Tibial artery (tissue), 4 donors: ENCODE measurements at regions not wholly inside any gene's neighbourhood (a gene's known extent, or its start where the extent isn't known, plus 50 kb on each side); places are given as distances from the start of the nearest gene placed in this dataset.

ENCODE experiments used
- DNase-seq, 2 donors: peaks; one replicate each; pipeline ENCODE4 v3.0.0-alpha.2; 2019
- H3K27ac ChIP-seq, 2 donors: fragments of 200-600 bp; sonication (generic) in 1 of 2; 1 replicate in 1 of 2; 2 replicates in 1 of 2; pipeline ENCODE4 v1.5.1; 2018 to 2019; ENCODE audit warnings: mild to moderate bottlenecking in 1 of 2
- H3K27me3 ChIP-seq, 2 donors: fragments of 200-600 bp; sonication (generic) in 1 of 2; one replicate each; pipeline versions ENCODE4 v1.5.1 to v1.6.0; 2016 to 2019
- H3K36me3 ChIP-seq, 3 donors: fragments of 200-600 bp; sonication (generic) in 2 of 3; one replicate each; pipeline ENCODE4 v1.5.1; 2016 to 2019; ENCODE audit warnings: mild to moderate bottlenecking in 2 of 3
- H3K4me1 ChIP-seq, 4 donors: fragments of 200-600 bp; sonication (generic) in 2 of 4; 1 replicate in 3 of 4; 2 replicates in 1 of 4; pipeline ENCODE4 v1.5.1; 2016 to 2019
- H3K4me3 ChIP-seq, 2 donors: fragments of 200-600 bp; sonication (generic) in 1 of 2; 1 replicate in 1 of 2; 2 replicates in 1 of 2; pipeline ENCODE4 v1.5.1; 2018 to 2019; ENCODE audit warnings: mild to moderate bottlenecking in 2 of 2
- H3K9me3 ChIP-seq, 3 donors: fragments of 200-600 bp; sonication (generic) in 1 of 3; one replicate each; pipeline ENCODE4 v1.5.1; 2016 to 2019
- intact Hi-C: fragments of 100-400 bp; cut with DNase I; formaldehyde crosslinking; loops from one replicate; pipeline ENCODE4 v1.15.0; 2023; ENCODE audit warnings: low total_unique reads
- TF ChIP-seq, protein P1 (sequence below), 2 experiments: fragments of 200-600 bp in 1 of 2; fragments of 450-650 bp in 1 of 2; IDR thresholded peaks; one replicate each; pipeline ENCODE4 v1.5.1; 2017 to 2019; ENCODE audit warnings: antibody characterized with exemption in 2 of 2, mild to moderate bottlenecking in 1 of 2, moderate library complexity in 1 of 2

DNA sequence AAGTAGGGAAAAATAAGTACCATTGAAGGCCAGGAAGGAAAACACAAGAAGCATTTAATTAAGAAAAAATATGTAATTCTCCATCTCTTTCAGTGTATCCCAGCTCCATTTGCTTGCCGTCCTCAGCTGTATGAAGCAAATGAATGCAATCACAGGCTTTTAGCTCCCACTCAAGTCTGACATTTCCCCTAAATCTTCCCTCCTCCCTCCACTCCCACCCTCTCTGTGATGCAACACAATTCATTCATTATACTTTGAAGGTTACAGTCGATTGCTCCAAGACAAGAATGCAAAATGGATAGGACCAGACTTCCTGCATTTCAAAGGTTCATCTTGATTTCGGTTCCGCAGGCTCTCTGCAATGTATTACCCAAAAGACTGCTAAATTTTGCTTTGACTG lies 172.7 kb upstream of the SERPINE2 start:
- Histone ChIP-seq H3K36me3 (no peaks in the 10 kb centered on the region), H3K4me3 (no peak overlapping the region), H3K4me1 (no peaks in the 10 kb centered on the region), H3K9me3 (no peaks in the 10 kb centered on the region), H3K27ac (no peak overlapping the region), H3K27me3 (no peaks in the 10 kb centered on the region)
- no peak for DNase-seq
- TF ChIP-seq, protein P1, sequence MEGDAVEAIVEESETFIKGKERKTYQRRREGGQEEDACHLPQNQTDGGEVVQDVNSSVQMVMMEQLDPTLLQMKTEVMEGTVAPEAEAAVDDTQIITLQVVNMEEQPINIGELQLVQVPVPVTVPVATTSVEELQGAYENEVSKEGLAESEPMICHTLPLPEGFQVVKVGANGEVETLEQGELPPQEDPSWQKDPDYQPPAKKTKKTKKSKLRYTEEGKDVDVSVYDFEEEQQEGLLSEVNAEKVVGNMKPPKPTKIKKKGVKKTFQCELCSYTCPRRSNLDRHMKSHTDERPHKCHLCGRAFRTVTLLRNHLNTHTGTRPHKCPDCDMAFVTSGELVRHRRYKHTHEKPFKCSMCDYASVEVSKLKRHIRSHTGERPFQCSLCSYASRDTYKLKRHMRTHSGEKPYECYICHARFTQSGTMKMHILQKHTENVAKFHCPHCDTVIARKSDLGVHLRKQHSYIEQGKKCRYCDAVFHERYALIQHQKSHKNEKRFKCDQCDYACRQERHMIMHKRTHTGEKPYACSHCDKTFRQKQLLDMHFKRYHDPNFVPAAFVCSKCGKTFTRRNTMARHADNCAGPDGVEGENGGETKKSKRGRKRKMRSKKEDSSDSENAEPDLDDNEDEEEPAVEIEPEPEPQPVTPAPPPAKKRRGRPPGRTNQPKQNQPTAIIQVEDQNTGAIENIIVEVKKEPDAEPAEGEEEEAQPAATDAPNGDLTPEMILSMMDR (IDR thresholded peaks at IDR 0.05), result no peak
- intact Hi-C loops, result no loop called here

DNA sequence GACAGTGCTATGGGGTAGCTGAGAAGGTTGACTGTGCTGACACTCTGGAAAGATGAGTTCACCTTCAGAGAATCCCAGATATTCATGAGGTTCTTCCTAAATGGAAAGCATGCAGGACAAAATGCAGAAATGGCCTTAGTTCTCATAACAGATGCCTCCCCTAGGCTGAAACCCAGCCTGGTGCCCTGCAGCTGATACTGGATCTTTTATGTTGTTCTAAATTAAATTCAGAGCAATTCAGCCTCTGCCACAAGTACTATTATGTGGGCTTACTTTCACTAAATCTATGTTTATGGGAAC lies 172.0 kb upstream of the SERPINE2 start:
- no peaks in the 10 kb centered on the region for H3K9me3 ChIP-seq
- no peak overlapping the region for H3K27ac ChIP-seq
- no peaks in the 10 kb centered on the region for H3K4me1 ChIP-seq
- no peak overlapping the region for H3K4me3 ChIP-seq
- H3K36me3 ChIP-seq, result no peaks in the 10 kb centered on the region
- no peak for DNase-seq
- TF ChIP-seq, protein P1 (IDR thresholded peaks at IDR 0.05), result no peak
- no peaks in the 10 kb centered on the region for H3K27me3 ChIP-seq
- intact Hi-C loops, result no loop called here

DNA sequence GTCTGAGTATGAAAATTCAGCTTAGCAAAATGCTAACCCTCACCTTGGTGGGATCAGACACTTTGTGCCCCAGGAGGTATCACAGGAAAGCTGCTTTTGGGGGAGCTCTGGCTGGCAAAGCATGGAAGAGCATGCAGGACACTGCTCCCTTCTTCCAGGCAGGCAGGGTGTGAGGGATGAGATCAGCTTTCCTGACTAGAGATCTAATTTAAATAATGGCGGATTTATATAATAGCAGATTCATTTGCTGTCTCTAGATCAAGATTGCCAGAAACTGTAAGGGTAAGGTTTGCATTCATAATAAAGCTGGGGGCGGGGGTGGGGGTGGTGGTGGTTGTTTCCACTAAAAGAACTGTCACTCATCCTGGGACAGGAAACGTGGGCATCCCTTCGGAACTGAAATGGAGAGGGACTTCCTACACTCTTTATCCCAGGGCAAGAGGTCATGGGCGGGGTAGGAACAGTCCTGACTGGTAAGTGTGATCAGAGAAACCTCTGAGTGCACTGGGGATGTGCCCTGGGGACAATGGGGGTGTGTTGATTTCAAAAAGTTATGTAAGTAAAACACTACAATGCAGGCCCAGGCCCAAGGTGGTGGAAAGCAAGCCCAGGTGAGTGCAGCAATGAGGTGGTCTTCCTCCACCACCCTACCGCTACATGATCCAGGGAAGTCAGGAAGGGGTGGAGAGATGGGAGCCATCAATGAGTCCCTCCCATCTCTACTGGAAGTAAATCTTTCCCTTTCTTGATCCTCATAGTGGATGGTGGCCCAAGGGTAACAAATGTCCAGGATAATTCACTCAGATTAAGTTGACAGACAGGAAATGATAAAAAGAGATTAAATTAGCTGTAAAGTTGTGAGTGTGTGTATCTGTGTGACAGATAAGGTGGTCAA lies 171.4 kb upstream of the SERPINE2 start:
- H3K4me1 ChIP-seq, result no peaks in the 10 kb centered on the region
- no peaks in the 10 kb centered on the region for H3K9me3 ChIP-seq
- intact Hi-C loops, result no loop called here
- DNase-seq, result no peak
- H3K4me3 ChIP-seq, result no peak overlapping the region
- no peaks in the 10 kb centered on the region for H3K36me3 ChIP-seq
- H3K27ac ChIP-seq, result no peak overlapping the region
- TF ChIP-seq, protein P1 (IDR thresholded peaks at IDR 0.05), result no peak
- no peaks in the 10 kb centered on the region for H3K27me3 ChIP-seq

DNA sequence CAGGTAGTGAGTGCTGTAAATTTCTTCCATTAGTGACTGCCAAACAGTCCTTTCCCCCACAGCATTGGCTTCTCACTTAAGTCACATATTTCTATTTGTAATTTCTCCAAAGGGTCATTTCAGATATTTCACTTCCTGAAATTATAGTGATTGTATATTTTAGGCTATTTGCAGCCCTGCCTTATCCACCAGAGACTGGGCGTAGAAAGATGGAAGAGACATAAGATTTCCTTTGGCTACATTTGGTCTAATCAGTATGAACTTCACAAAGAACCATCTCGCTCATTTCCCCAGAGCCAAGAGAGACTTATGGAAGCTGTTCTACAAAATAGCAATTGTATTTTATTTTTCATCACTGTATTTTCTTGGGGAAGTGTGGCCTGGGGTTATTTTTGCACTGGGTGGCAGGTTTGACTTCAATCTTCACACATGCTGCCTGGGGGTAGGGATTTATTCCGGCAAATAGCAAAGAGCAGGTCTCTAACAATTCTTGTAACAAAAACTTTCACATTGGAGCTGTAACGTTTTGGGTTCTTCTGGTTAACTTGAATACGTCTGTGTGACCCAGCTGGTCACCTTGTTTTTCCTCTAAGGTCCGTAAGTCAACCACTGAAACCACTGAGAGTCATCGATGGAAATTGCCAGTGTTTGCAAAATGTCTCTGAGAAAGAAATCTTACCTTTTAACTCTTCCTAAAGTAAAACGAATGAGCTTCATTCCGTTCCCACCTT lies 170.6 kb upstream of the SERPINE2 start:
- Histone ChIP-seq H3K27ac (no peak overlapping the region), H3K9me3 (no peaks in the 10 kb centered on the region), H3K4me3 (no peak overlapping the region), H3K36me3 (no peaks in the 10 kb centered on the region), H3K4me1 (no peaks in the 10 kb centered on the region), H3K27me3 (no peaks in the 10 kb centered on the region)
- intact Hi-C loops, result no loop called here
- no peak for DNase-seq
- TF ChIP-seq, protein P1 (IDR thresholded peaks at IDR 0.05), result no peak

DNA sequence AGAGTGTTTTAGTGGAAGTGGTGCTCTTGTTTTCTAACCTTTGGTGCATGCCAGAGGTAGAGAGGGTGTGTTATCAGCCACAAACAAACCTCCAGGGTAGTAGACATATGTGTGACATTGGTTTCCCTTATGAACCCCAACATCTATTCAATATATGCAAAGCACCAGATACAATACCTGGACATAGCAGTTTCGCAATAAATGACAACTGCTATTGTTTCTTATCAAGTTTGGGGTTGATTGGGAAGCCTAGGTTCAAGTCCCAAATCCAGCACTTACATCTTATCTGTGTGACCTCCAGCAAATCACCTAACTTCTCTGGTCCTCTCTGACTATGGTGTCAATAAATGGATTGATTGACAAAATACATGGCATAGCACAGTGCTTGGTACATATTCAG lies 169.4 kb upstream of the SERPINE2 start:
- no peaks in the 10 kb centered on the region for H3K36me3 ChIP-seq
- no peaks in the 10 kb centered on the region for H3K4me1 ChIP-seq
- TF ChIP-seq, protein P1 (IDR thresholded peaks at IDR 0.05), result no peak
- intact Hi-C loops, result no loop called here
- H3K4me3 ChIP-seq, result no peak overlapping the region
- H3K27me3 ChIP-seq, result no peaks in the 10 kb centered on the region
- DNase-seq, result no peak
- no peak overlapping the region for H3K27ac ChIP-seq
- no peaks in the 10 kb centered on the region for H3K9me3 ChIP-seq
